ENCODE measurements at regions not wholly inside any gene's neighbourhood (a gene's known extent, or its start where the extent isn't known, plus 50 kb on each side); places are given as distances from the start of the nearest gene placed in this dataset.

GRCh38 chr5:126311766-126312165 is 111.4 kb upstream of the GRAMD2B start:
- DNase-seq = no peak

GRCh38 chr5:126315341-126315740 is 107.9 kb upstream of the GRAMD2B start:
- DNase-seq = no peak

- DNase-seq = no peak
Observed at GRCh38 chr5:126332326-126332725, 90.9 kb upstream of the GRAMD2B start.

GRCh38 chr5:126334760-126335159 is 88.4 kb upstream of the GRAMD2B start:
- DNase-seq = peak in 1 of 2 experiments; percentile 15

GRCh38 chr5:126335886-126336285 is 87.3 kb upstream of the GRAMD2B start:
- no peak for DNase-seq

- DNase-seq = no peak
Observed at GRCh38 chr5:126338635-126339034, 84.6 kb upstream of the GRAMD2B start.

- peak; percentile 55 to 65 for DNase-seq
Observed at GRCh38 chr5:126339215-126339805, 83.9 kb upstream of the GRAMD2B start.

GRCh38 chr5:126341906-126342630 is 81.1 kb upstream of the GRAMD2B start:
- DNase-seq = no peak

GRCh38 chr5:126348855-126349635 is 74.2 kb upstream of the GRAMD2B start:
- DNase-seq = no peak

GRCh38 chr5:126351153-126351552 is 72.1 kb upstream of the GRAMD2B start:
- no peak for DNase-seq

GRCh38 chr5:126354012-126354857 is 69.0 kb upstream of the GRAMD2B start:
- peak; percentile 19 to 59 for DNase-seq

GRCh38 chr5:126354858-126355731 is 68.1 kb upstream of the GRAMD2B start:
- no peak for DNase-seq

- DNase-seq = no peak
Observed at GRCh38 chr5:126355940-126356339, 67.3 kb upstream of the GRAMD2B start.

GRCh38 chr5:126357585-126358342 is 65.4 kb upstream of the GRAMD2B start:
- DNase-seq = no peak

- no peak for DNase-seq
Observed at GRCh38 chr5:126358525-126358924, 64.7 kb upstream of the GRAMD2B start.

GRCh38 chr5:126359884-126360283 is 63.3 kb upstream of the GRAMD2B start:
- DNase-seq = no peak

- no peak for DNase-seq
Observed at GRCh38 chr5:126360467-126360866, 62.7 kb upstream of the GRAMD2B start.

GRCh38 chr5:126363658-126364057 is 59.6 kb upstream of the GRAMD2B start:
- no peak for DNase-seq

GRCh38 chr5:126364206-126364902 is 58.9 kb upstream of the GRAMD2B start:
- DNase-seq = no peak

GRCh38 chr5:126365446-126366198 is 57.6 kb upstream of the GRAMD2B start:
- DNase-seq = no peak
